ENCODE measurements at regions not wholly inside any gene's neighbourhood (a gene's known extent, or its start where the extent isn't known, plus 50 kb on each side); places are given as distances from the start of the nearest gene placed in this dataset.

DNA sequence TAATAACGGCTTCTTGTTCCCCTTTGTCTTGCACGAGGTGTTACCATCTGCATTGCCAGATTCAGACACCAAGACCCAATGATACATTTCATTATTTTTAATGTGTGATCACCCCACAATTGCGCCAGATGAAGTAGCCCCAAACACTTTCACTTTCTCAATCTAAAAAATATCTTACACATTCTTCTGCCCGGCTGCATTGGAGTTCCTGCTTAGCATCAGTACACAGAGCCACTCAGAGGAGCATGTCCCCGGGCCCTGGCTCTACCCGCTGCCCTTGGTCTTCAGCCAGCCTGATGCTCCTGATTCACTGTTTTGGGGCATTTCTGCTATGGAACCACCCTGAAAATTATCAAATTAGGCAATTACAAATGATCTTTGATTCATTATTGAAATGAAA is 66.0 kb upstream of the TENM3 start:
- no peak for DNase-seq

DNA sequence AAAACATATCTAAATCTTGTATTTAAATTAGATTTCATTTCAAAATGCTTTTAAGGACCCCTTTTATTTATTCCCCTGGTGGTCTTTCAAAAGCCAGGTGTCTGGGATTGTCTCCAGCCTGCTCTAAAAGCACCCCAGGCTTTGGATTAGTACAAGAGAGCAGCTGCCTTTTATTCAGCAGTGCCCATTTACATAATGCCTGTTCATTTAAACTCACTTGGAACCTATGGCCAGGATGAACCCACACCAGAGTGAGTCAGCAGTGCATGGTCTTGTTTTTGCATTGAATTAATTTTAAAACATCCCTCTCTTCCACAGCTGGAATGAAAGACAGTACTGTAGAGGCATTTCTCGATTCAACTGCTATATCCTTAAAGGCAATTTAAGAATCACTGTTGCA is 64.1 kb upstream of the TENM3 start:
- DNase-seq, result no peak

DNA sequence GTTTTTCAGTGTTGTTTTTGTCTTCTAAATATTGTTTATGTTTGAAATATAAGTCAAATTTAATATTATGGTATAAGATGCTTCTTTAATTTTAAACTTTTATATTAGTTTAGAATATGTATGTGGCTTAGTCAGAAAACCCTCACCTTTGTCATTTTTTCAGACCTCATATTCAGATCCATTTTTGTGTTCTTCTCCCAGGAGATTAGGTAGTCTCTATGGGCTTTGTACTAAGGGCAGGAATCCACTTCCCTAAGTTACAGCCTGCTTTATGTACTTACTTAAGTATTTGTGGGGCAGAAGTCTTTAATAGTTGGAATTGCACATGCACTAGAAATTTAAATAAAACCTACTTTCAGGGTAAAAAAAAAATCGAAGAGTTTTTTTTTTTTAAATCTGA is 63.5 kb upstream of the TENM3 start:
- no peak for DNase-seq

DNA sequence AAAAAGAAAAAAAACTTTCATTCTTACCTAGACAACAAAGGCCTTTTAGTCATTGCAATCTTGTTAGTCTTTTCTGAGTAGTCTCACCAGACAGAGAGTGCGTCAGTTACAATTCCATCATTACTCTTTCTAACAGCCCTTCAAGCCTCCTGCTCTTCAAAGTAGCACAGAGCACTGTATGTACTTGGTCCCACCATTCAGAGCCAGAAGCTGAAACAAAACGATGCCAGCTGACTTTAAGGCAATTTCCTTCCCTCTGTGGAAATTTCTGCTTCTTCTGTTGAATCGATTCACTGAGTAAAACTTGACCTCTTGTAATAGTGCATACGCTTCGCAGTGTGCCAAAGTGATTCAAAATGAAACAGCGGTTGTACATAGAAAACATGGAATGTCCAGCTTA is 57.7 kb upstream of the TENM3 start:
- DNase-seq, result no peak

DNA sequence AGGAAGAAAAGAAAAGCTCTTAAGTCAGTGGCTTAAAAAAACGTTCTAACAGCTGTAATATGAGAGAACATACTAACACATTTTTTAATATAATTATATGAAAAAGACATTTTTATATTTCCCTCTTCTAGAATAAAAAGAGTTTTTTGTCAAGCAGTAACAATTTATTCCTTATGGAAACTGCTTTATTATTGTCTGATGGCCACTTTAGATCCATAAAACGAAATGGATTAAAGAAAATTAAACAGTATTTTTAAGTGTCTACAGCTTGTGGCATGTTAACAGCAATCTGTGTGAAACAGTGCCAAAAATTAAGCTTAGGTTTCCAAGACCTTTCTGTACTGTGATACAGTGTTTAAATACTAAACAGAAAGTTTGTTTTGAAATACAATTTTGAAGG is 55.5 kb upstream of the TENM3 start:
- no peak for DNase-seq

DNA sequence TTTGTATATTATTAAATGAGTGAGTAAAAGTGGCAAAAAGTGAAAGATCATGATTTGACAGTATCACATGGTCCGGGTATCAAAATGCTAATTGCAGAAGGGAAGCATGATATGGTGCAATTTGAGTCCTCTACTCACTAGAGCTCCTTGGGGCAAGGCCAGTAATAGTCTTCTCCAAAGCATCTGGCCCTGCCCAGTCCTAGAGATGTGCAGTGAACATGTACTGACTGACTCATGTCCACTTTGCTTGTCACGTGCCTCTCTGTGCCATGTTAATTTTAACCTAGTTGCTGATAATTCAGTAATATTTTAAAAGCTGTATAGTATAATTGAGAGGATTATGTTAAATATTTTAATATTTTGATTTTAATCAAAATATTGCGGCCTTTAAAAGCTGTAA is 54.6 kb upstream of the TENM3 start:
- no peak for DNase-seq

DNA sequence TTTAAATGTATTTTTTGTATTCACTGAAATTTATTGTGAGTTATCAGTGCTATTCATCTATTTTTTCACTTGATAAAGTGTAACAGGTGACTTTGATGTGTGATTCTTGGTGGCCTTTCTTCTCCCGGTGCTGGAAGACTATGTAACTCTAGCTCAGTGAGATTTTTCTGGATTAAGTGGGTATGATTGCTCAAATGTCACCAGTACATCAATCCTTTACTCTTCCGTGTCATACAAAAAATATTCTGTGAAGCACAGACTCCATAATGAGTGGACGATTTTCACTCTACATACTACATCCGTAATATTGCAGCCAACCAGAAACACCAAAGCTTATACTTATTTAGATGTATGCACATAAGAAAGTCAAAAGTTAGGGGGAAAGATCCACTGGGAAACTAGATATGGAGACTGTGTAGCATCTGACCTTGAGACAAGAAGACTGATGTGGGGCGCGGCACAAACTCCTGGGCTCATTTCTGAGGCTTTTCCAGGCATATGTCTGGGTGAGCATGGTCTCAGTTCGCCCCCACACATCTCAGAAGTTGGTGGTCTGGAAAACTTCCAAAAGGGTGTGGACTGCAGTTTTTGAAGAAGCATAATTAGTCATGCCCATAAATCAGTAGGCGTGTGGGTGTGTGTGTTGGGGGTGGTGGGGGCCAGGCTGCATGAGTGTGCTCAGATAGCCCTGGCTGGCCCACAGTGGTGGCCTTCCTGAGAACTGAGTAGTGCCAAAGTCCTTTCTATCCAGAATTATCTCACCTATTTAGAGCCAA is 53.9 kb upstream of the TENM3 start:
- DNase-seq, result no peak

DNA sequence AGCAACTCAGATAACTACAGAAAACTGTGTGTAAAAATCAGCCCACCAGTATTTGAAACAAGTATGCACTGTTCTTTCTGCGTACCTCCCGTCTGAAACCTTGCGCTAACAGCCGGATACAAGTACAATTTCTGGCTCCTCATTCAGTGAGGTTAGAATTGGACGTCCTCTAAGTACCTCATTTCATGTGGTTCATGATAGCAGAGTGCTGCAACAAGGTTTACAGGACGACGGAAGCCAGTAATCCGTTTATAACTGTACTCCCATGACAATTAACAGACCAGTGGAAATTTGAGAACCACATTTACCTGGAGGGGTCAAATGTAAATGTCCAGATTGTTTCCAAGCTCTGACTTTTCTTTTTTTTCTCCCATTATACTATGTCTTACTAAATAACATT is 52.9 kb upstream of the TENM3 start:
- no peak for DNase-seq

DNA sequence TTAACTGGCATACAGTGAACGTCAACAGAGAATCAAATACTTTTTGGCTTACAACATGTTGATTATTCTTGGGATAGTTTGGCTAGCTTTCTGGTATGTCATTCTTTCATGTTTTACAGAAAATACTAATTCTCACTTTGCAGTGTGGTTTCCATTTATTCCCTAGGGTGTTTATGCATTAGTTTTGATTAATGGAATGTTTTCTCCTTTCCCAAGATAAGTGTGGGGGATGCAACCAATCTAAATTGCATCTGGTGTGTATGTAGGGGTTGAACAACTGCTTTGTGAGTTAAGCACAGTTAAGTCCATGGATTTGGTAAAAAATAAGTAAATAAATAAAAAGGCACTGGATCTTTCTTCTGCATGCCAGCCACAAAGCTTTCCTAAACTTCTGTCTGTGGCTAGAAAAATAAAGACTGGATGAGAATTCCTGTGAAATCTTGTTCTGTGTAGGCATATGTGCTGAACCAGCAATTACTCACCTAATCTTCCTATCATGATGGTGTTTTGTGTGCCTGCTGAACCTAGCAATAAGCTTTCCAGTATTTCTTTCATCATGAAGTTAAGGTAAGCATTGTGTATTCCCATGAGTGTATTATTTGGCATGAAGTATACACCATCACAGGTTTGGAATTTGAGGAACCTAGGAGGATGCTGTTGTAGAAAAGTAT is 50.6 kb upstream of the TENM3 start:
- DNase-seq, result no peak

DNA sequence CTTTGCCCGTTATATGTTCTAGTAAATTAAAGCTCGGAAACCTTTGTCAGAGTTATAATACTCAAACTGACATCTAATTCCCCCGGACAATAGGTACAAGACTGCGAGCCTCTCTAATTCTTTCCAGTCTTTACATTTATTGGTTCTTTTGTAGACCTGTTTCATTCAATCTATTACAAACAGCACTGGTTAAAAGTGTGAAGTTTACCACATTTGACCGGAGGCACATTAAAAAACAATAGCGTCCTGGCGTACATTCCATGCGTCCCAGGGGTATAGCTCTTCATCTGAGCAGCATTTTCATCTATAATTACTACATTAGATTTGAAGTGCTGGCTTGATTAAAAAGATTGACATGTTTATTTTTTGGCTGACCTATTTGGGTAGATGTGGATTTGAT is 49.9 kb upstream of the TENM3 start:
- DNase-seq, result no peak
